ENCODE measurements at regions not wholly inside any gene's neighbourhood (a gene's known extent, or its start where the extent isn't known, plus 50 kb on each side); places are given as distances from the start of the nearest gene placed in this dataset.

- TF ChIP-seq, protein P1, sequence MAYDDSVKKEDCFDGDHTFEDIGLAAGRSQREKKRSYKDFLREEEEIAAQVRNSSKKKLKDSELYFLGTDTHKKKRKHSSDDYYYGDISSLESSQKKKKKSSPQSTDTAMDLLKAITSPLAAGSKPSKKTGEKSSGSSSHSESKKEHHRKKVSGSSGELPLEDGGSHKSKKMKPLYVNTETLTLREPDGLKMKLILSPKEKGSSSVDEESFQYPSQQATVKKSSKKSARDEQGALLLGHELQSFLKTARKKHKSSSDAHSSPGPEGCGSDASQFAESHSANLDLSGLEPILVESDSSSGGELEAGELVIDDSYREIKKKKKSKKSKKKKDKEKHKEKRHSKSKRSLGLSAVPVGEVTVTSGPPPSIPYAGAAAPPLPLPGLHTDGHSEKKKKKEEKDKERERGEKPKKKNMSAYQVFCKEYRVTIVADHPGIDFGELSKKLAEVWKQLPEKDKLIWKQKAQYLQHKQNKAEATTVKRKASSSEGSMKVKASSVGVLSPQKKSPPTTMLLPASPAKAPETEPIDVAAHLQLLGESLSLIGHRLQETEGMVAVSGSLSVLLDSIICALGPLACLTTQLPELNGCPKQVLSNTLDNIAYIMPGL (CRISPR knock-in tag; IDR thresholded peaks at IDR 0.05) = no peak
- TF ChIP-seq ZNF671 (CRISPR knock-in tag; IDR thresholded peaks at IDR 0.05) = no peak
- TF ChIP-seq ERG (CRISPR knock-in tag; IDR thresholded peaks at IDR 0.05) = no peak
- TF ChIP-seq ZBTB21 (CRISPR knock-in tag; IDR thresholded peaks at IDR 0.05; ENCODE audit: borderline replicate concordance) = no peak
- TF ChIP-seq FOXP1 (CRISPR knock-in tag; IDR thresholded peaks at IDR 0.05; ENCODE audit: borderline replicate concordance) = no peak
- TF ChIP-seq ETV6 (CRISPR knock-in tag; IDR thresholded peaks at IDR 0.05) = no peak
- TF ChIP-seq, protein P2, sequence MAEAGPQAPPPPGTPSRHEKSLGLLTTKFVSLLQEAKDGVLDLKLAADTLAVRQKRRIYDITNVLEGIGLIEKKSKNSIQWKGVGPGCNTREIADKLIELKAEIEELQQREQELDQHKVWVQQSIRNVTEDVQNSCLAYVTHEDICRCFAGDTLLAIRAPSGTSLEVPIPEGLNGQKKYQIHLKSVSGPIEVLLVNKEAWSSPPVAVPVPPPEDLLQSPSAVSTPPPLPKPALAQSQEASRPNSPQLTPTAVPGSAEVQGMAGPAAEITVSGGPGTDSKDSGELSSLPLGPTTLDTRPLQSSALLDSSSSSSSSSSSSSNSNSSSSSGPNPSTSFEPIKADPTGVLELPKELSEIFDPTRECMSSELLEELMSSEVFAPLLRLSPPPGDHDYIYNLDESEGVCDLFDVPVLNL (CRISPR knock-in tag; IDR thresholded peaks at IDR 0.05; ENCODE audit: borderline replicate concordance, low read depth) = no peak
- no peak for TF ChIP-seq ATF1 (CRISPR knock-in tag; IDR thresholded peaks at IDR 0.05)
- no peak for TF ChIP-seq IRF1 (CRISPR knock-in tag; IDR thresholded peaks at IDR 0.05)
- TF ChIP-seq, protein P3, sequence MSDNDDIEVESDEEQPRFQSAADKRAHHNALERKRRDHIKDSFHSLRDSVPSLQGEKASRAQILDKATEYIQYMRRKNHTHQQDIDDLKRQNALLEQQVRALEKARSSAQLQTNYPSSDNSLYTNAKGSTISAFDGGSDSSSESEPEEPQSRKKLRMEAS (CRISPR knock-in tag; IDR thresholded peaks at IDR 0.05) = no peak
- no peak for TF ChIP-seq ZNF232 (CRISPR knock-in tag; IDR thresholded peaks at IDR 0.05)
Measured at GRCh38 chr1:239221656-239222055, 164.7 kb upstream of the CHRM3 start (continued).

DNA sequence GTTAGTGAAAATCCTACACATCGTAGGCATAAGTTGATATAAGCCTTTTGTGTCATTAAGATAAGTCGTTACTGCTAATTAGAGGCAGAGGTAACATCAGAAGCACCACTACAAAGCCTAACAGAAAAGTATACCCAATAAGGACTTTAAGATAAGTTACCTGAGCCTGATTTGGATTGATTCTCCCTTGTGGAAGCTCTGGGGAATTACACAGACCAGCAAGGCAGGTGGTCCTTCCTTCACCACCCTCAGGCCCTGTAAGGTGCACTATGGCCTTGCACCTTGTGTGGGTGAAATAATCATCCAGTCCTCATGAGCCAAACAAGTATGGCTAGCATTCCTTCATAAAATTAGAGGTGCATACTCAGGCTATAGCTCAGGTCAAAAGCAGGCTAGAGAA, 166.7 kb upstream of the CHRM3 start:
- peaks cover 44% of the 10 kb centered on the region for H3K9me3 Mint-ChIP-seq
- ATAC-seq = peak; percentile 73
- POLR2A ChIA-PET = no interaction called here
- no peaks in the 10 kb centered on the region for H3K4me1 Mint-ChIP-seq
- no peak overlapping the region for H3K4me3 Mint-ChIP-seq
- peaks cover 37% of the 10 kb centered on the region for H3K36me3 Mint-ChIP-seq
- CTCF ChIA-PET = interaction anchor here (1.0 to 1.7 kb wide), 2 partner anchors 9 to 11 kb away, joined by 3 to 5 read pairs; no protein-coding TSS in a partner anchor
- peaks cover 3% of the 10 kb centered on the region; the same call in 1 of the 2 replicates for H3K27me3 Mint-ChIP-seq (ENCODE audit: low read depth)
- H3K27ac Mint-ChIP-seq = no peak overlapping the region
- DNase-seq (ENCODE audit: low spot score) = no peak
- no peak for TF ChIP-seq ZNF396 (CRISPR knock-in tag; IDR thresholded peaks at IDR 0.05; ENCODE audit: borderline replicate concordance)
- TF ChIP-seq, protein P4, sequence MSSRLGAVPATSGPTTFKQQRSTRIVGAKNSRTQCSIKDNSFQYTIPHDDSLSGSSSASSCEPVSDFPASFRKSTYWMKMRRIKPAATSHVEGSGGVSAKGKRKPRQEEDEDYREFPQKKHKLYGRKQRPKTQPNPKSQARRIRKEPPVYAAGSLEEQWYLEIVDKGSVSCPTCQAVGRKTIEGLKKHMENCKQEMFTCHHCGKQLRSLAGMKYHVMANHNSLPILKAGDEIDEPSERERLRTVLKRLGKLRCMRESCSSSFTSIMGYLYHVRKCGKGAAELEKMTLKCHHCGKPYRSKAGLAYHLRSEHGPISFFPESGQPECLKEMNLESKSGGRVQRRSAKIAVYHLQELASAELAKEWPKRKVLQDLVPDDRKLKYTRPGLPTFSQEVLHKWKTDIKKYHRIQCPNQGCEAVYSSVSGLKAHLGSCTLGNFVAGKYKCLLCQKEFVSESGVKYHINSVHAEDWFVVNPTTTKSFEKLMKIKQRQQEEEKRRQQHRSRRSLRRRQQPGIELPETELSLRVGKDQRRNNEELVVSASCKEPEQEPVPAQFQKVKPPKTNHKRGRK (CRISPR knock-in tag; IDR thresholded peaks at IDR 0.05; ENCODE audit: borderline replicate concordance) = no peak
- TF ChIP-seq STAT6 (CRISPR knock-in tag; conservative IDR thresholded peaks at IDR 0.05; ENCODE audit: low read depth) = no peak
- no peak for TF ChIP-seq E2F5 (CRISPR knock-in tag; IDR thresholded peaks at IDR 0.05)
- TF ChIP-seq JUN (CRISPR knock-in tag; IDR thresholded peaks at IDR 0.05) = no peak
- no peak for TF ChIP-seq ZSCAN18 (CRISPR knock-in tag; IDR thresholded peaks at IDR 0.05)
- TF ChIP-seq NR1H2 (CRISPR knock-in tag; IDR thresholded peaks at IDR 0.05) = no peak
- no peak for TF ChIP-seq E2F1 (CRISPR knock-in tag; IDR thresholded peaks at IDR 0.05)
- TF ChIP-seq, protein P5, sequence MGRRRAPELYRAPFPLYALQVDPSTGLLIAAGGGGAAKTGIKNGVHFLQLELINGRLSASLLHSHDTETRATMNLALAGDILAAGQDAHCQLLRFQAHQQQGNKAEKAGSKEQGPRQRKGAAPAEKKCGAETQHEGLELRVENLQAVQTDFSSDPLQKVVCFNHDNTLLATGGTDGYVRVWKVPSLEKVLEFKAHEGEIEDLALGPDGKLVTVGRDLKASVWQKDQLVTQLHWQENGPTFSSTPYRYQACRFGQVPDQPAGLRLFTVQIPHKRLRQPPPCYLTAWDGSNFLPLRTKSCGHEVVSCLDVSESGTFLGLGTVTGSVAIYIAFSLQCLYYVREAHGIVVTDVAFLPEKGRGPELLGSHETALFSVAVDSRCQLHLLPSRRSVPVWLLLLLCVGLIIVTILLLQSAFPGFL (CRISPR knock-in tag; IDR thresholded peaks at IDR 0.05; ENCODE audit: borderline replicate concordance) = no peak
- TF ChIP-seq CBFB (CRISPR knock-in tag; IDR thresholded peaks at IDR 0.05; ENCODE audit: low read depth) = no peak
- no peak for TF ChIP-seq IRF2 (CRISPR knock-in tag; IDR thresholded peaks at IDR 0.05; ENCODE audit: borderline replicate concordance, low read depth)
